H1 (cell line): ENCODE measurements at regions not wholly inside any gene's neighbourhood (a gene's known extent, or its start where the extent isn't known, plus 50 kb on each side); places are given as distances from the start of the nearest gene placed in this dataset.

Source experiments
- ATF2 ChIP-seq: IDR thresholded peaks from 2 replicates; pipeline ENCODE4 v1.6.1; 2012; ENCODE audit warnings: low read length, inconsistent platforms

- TF ChIP-seq ATF2: no peak
These were observed 195.1 kb upstream of the CBLB start (continued) for GRCh38 chr3:106063909-106064308.
